ENCODE measurements at regions not wholly inside any gene's neighbourhood (a gene's known extent, or its start where the extent isn't known, plus 50 kb on each side); places are given as distances from the start of the nearest gene placed in this dataset.

- H3K36me3 Mint-ChIP-seq (ENCODE audit: insufficient read depth, unreplicated experiment) = no peaks in the 10 kb centered on the region
- BruUV-seq (replicated peaks) = no TSS peak
- no peaks in the 10 kb centered on the region for H3K27me3 Mint-ChIP-seq (ENCODE audit: unreplicated experiment)
- intact Hi-C loops (cut with micrococcal nuclease; ENCODE audit: unreplicated experiment) = no loop called here
- H3K9me3 Mint-ChIP-seq (ENCODE audit: low read depth, unreplicated experiment) = no peaks in the 10 kb centered on the region
- no peak overlapping the region for H3K4me3 Mint-ChIP-seq (ENCODE audit: low read depth, unreplicated experiment)
- H3K4me1 Mint-ChIP-seq (ENCODE audit: low read depth, unreplicated experiment) = peaks cover 26% of the 10 kb centered on the region
- peak; percentile 13 for DNase-seq
- TF ChIP-seq CTCF (IDR thresholded peaks at IDR 0.05; ENCODE audit: unreplicated experiment) = no peak
- CTCF ChIA-PET = no interaction called here
- no peak overlapping the region for H3K27ac Mint-ChIP-seq (ENCODE audit: unreplicated experiment)
Measured at GRCh38 chr6:14321992-14322772, 204.6 kb downstream of the CD83 start.

- no TSS peak for BruUV-seq (replicated peaks)
- Mint-ChIP-seq H3K36me3 (ENCODE audit: insufficient read depth, unreplicated experiment) (no peaks in the 10 kb centered on the region), H3K27me3 (ENCODE audit: unreplicated experiment) (no peaks in the 10 kb centered on the region), H3K4me3 (ENCODE audit: low read depth, unreplicated experiment) (no peak overlapping the region), H3K27ac (ENCODE audit: unreplicated experiment) (no peak overlapping the region), H3K9me3 (ENCODE audit: low read depth, unreplicated experiment) (no peaks in the 10 kb centered on the region), H3K4me1 (ENCODE audit: low read depth, unreplicated experiment) (peaks cover 26% of the 10 kb centered on the region)
- DNase-seq = no peak
- CTCF ChIA-PET = no interaction called here
- intact Hi-C loops (cut with micrococcal nuclease; ENCODE audit: unreplicated experiment) = no loop called here
- no peak for TF ChIP-seq CTCF (IDR thresholded peaks at IDR 0.05; ENCODE audit: unreplicated experiment)
Measured at GRCh38 chr6:14322841-14323240, 205.3 kb downstream of the CD83 start.

- Mint-ChIP-seq H3K9me3 (ENCODE audit: low read depth, unreplicated experiment) (no peaks in the 10 kb centered on the region), H3K27me3 (ENCODE audit: unreplicated experiment) (no peaks in the 10 kb centered on the region), H3K27ac (ENCODE audit: unreplicated experiment) (no peak overlapping the region), H3K4me1 (ENCODE audit: low read depth, unreplicated experiment) (peaks cover 26% of the 10 kb centered on the region), H3K36me3 (ENCODE audit: insufficient read depth, unreplicated experiment) (no peaks in the 10 kb centered on the region), H3K4me3 (ENCODE audit: low read depth, unreplicated experiment) (no peak overlapping the region)
- no TSS peak for BruUV-seq (replicated peaks)
- DNase-seq = no peak
- intact Hi-C loops (cut with micrococcal nuclease; ENCODE audit: unreplicated experiment) = no loop called here
- TF ChIP-seq CTCF (IDR thresholded peaks at IDR 0.05; ENCODE audit: unreplicated experiment) = no peak
- CTCF ChIA-PET = no interaction called here
Measured at GRCh38 chr6:14326774-14327173, 209.2 kb downstream of the CD83 start.

GRCh38 chr6:14328163-14328562 lies 210.6 kb downstream of the CD83 start:
- TF ChIP-seq CTCF (IDR thresholded peaks at IDR 0.05; ENCODE audit: unreplicated experiment) = no peak
- DNase-seq = no peak
- no peak overlapping the region for H3K4me3 Mint-ChIP-seq (ENCODE audit: low read depth, unreplicated experiment)
- peaks cover 2% of the 10 kb centered on the region for H3K9me3 Mint-ChIP-seq (ENCODE audit: low read depth, unreplicated experiment)
- intact Hi-C loops (cut with micrococcal nuclease; ENCODE audit: unreplicated experiment) = no loop called here
- BruUV-seq (replicated peaks) = no TSS peak
- CTCF ChIA-PET = no interaction called here
- H3K27me3 Mint-ChIP-seq (ENCODE audit: unreplicated experiment) = no peaks in the 10 kb centered on the region
- H3K4me1 Mint-ChIP-seq (ENCODE audit: low read depth, unreplicated experiment) = peaks cover 15% of the 10 kb centered on the region
- no peaks in the 10 kb centered on the region for H3K36me3 Mint-ChIP-seq (ENCODE audit: insufficient read depth, unreplicated experiment)
- no peak overlapping the region for H3K27ac Mint-ChIP-seq (ENCODE audit: unreplicated experiment)
